HG02642 (cell line): ENCODE measurements at regions not wholly inside any gene's neighbourhood (a gene's known extent, or its start where the extent isn't known, plus 50 kb on each side); places are given as distances from the start of the nearest gene placed in this dataset.
"Not testable (repeated sequence)": the region's sequence is repeated elsewhere in the genome, so short reads cannot be mapped to it uniquely, and the experiment has no call there.

ENCODE experiments used
- ATAC-seq: cut with Tn5 transposase; IDR thresholded peaks from one replicate; pipeline ENCODE4 v1.9.1; 2021; ENCODE audit warnings: mild to moderate bottlenecking; ENCODE audit not compliant: unreplicated experiment, poor library complexity

DNA sequence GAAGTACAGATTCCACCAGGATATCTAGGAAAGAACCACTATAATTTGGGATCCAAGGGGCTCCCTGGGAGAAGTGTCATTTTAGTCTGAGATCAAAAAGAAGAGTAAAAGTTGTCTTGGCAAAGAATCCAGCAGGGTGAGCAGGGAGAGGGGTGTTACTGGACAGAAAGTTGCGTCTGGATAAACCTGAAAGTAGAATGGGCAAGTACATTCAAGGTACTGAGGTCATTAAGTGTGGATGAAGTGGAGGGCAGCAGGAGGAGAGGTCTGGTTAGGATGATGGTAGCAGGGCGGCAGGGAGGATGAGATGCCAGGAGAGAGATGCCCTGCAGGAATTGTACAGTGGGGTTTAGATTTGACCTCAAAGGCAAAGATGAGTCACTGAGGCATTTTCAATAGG lies 253.3 kb downstream of the KLF13 start:
- no peak for ATAC-seq

GRCh38 chr15:31584195-31584594 lies 257.6 kb downstream of the KLF13 start:
- ATAC-seq = no peak

GRCh38 chr15:31585240-31585639 lies 258.6 kb downstream of the KLF13 start:
- ATAC-seq = no peak

GRCh38 chr15:31586841-31587240 lies 260.2 kb downstream of the KLF13 start:
- no peak for ATAC-seq

DNA sequence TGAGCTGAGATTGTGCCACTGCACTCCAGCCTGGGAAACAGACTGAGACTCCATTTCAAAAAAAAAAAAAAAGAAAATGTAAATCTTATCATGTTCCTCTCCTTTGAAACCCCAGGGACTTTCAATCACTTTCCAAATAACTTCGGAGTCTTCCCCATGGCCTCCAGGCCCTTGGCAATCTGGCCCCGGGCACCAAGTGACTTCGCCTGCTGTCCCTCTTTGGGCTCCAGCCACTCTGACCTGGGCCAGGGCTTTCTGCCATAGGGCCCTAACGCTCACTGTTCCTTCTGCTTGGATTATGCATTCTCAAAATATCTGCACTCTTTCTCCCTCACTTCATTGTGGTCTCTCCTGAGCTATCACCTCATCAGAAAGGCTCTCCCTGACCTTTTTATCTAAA lies 260.9 kb downstream of the KLF13 start:
- no peak for ATAC-seq

DNA sequence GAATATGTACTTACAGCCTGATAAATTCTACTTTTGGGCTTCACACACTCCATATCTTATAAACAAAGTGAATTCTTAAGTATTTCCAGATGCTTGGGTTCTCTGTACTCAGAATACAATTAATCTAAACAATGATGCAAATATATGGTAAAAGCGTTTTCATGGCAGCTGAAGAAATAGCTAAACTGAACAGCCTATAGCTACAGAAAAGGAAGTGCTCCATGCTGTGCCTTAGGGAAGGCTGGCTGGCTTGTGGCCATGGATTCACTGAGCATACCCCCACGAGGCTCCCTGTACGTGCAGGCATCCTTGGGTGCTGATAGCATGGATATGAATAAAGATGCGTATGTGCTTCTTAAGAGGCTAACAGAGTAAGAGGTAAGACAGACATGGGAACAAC lies 264.0 kb downstream of the KLF13 start:
- no peak for ATAC-seq

DNA sequence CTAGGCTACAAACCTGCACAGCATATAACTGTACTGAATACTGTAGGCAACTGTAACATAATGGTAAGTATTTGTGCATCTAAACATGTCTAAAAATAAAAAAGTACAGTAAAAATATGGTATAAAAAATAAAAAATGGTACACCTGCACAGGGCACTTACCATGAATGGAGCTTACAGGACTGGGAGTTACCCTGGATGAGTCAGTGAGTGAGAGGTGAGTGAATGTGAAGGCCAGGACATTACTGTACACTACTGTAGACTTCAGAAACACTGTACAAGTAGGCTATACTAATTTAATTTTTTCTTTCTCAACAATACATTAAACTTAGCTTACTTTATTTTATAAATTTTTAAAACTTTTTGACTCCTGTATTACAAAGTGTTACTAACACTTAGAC lies 265.3 kb downstream of the KLF13 start:
- ATAC-seq = no peak

- no peak for ATAC-seq
Measured at GRCh38 chr15:31597466-31597865, 270.8 kb downstream of the KLF13 start.

GRCh38 chr15:31598620-31599019 lies 272.0 kb downstream of the KLF13 start:
- no peak for ATAC-seq

- no peak for ATAC-seq
Measured at GRCh38 chr15:31605467-31605931, 278.9 kb downstream of the KLF13 start.

GRCh38 chr15:31606194-31606669 lies 279.6 kb downstream of the KLF13 start:
- no peak for ATAC-seq

GRCh38 chr15:31606931-31607497 lies 280.4 kb downstream of the KLF13 start:
- no peak for ATAC-seq

DNA sequence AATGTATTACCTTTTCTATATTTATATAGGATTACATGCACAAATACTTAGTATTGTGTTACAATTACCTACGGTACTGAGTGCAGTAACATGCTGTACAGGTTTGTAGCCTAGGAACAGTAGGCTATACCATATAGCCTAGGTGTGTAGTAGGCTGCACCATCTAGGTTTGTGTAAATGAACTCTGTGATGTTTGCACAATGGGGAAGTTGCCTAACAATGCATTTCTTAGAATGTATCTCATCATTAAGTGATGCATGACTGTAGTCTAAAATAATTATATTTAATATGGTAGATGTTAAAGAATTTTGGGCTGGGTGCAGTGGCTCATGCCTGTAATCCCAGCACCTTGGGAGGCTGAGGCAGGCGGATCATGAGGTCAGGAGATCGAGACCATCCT lies 281.0 kb downstream of the KLF13 start:
- ATAC-seq = no peak

- ATAC-seq = no peak
Measured at GRCh38 chr15:31609258-31609681, 282.6 kb downstream of the KLF13 start.

DNA sequence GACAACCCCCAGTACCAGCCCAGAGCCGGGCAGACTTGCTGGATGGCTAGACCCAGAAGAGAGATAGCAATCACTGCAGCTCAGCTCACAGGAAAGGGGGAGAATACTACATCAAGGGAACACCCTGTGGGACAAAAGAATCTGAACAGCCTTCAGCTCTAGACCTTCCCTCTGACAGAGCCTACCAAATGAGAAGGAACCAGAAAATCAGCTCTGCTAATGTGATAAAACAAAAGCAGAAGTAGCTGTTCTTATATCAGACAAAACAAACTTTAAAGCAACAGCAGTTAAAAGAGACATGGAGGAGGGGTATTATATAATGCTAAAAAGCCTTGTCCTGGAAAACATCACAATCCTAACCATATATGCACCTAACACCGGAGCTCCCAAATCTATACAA lies 283.3 kb downstream of the KLF13 start:
- ATAC-seq = no peak

DNA sequence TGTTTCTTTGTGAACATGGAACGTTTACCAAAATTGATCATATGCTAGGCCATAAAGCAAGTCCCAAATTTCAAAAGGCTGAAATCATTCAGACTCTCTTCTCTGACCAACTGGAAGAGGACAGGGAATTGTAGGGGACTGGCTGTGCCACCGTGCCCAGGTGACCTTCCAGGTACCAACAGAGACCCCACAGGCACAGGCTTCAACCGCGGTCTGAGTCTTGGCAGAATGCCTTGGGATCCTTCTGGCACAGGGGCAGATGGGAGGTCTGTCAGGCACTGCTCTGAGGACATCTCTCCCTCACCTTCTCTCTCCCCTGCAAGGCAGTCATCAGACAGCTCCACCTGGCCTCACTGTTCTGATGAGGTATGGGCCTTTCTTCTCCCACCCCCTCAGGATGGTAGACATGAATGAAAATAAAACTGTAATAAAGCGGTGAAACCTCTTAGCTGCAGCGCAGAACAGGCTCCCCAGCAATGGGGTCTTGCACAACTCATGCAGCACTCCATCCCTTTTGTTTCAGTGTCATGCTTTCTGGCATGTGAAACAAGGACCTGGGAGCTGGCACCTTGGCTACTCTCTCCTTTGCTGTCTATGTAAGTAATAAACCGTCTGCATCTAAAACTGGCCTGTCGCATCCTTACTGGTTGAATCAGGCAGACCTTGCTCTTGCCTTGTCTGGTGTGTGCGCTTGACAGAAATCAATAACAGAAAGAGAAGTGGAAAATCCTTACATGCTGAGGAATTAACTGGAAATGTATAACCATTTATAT lies 289.2 kb downstream of the KLF13 start:
- ATAC-seq = no peak

DNA sequence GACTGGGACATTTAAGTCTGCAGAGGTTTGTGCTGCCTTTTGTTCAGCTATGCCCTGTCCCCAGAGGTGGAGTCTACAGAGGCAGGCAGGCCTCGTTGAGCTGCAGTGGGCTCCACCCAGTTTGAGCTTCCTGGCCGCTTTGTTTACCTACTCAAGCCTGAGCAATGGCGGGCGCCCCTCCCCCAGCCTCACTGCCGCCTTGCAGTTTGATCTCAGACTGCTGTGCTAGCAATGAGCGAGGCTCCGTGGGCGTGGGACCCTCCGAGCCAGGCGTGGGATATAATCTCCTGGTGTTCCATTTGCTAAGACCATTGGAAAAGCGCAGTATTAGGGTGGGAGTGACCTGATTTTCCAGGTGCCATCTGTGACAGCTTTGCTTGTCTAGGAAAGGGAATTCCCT lies 296.7 kb downstream of the KLF13 start:
- ATAC-seq = not testable (repeated sequence)

- not testable (repeated sequence) for ATAC-seq
Measured at GRCh38 chr15:31624115-31624514, 297.5 kb downstream of the KLF13 start.

- not testable (repeated sequence) for ATAC-seq
Measured at GRCh38 chr15:31635715-31636114, 309.1 kb downstream of the KLF13 start.

GRCh38 chr15:31636911-31637310 lies 310.3 kb downstream of the KLF13 start:
- ATAC-seq = not testable (repeated sequence)

DNA sequence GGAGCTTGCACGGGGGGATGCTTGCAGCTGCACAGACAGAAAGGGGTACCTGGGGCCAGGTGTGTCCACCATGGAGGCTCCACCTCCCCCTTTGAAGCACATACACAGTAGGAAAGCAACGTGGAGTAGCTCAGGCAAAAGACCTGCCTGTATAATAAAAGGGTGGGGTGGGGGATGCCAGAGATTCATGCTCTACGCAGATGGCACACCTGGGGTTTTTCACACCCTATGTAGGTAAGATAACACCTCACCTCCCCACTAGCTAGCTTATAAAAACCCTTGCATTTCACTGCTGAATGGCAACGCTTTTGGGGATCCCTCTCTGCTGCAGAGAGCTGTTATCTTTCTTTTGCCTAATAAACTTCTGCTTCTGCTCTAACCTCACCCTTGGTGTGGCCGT lies 317.3 kb downstream of the KLF13 start:
- not testable (repeated sequence) for ATAC-seq

DNA sequence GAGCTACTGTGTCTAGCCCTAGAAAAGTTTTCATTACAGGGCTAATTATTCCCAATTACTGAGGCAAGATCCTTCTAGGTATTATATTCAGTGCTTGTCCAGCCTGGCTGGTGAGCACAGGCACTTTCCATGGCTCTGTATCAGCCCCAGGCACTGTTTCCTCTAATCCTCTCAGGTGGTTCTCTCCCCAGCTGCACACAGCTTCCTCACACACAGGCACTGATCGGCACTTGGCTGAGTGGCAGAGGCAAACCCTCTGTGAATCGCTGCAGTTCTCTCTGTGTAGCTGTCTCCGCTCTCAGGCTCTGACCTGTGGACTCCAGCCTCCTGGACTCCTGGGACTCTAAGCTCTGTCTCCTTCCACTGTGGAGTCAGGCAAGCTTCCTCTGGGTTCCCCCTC lies 318.1 kb downstream of the KLF13 start:
- ATAC-seq = not testable (repeated sequence)
